ENCODE measurements at regions not wholly inside any gene's neighbourhood (a gene's known extent, or its start where the extent isn't known, plus 50 kb on each side); places are given as distances from the start of the nearest gene placed in this dataset.

- no peak for TF ChIP-seq CTCF (IDR thresholded peaks at IDR 0.05)
- TF ChIP-seq POLR2AphosphoS5 (IDR thresholded peaks at IDR 0.05) = no peak
- no peak for TF ChIP-seq EP300 (IDR thresholded peaks at IDR 0.05)
- no peak for TF ChIP-seq POLR2A (IDR thresholded peaks at IDR 0.05)
Measured at GRCh38 chr9:2303056-2303455, 287.9 kb downstream of the SMARCA2 start.

Data from upper lobe of left lung (tissue), 4 donors.